Endodermal cell (in vitro differentiated cells): ENCODE measurements at regions not wholly inside any gene's neighbourhood (a gene's known extent, or its start where the extent isn't known, plus 50 kb on each side); places are given as distances from the start of the nearest gene placed in this dataset.

Experiments used
- DNase-seq: peaks from one replicate; pipeline ENCODE4 v3.0.0-alpha.2; 2017
- H3K27ac ChIP-seq: 2 replicates; pipeline ENCODE4 v1.5.1; 2013; ENCODE audit warnings: mild to moderate bottlenecking, low read depth, low read length, moderate library complexity
- H3K27me3 ChIP-seq: 2 replicates; pipeline ENCODE4 v1.6.1; 2013; ENCODE audit warnings: mild to moderate bottlenecking, low read length, moderate library complexity; ENCODE audit not compliant: insufficient read depth, control insufficient read depth, poor library complexity, severe bottlenecking
- H3K36me3 ChIP-seq: 2 replicates; pipeline ENCODE4 v1.7.0; 2013; ENCODE audit warnings: mild to moderate bottlenecking, low read length, moderate library complexity; ENCODE audit not compliant: control insufficient read depth, insufficient read depth
- H3K4me1 ChIP-seq: one replicate; pipeline ENCODE4 v1.7.0; 2013; ENCODE audit warnings: low read length; ENCODE audit not compliant: control insufficient read depth, insufficient read depth
- H3K4me3 ChIP-seq: 2 replicates; pipeline ENCODE4 v1.5.1; 2013; ENCODE audit warnings: mild to moderate bottlenecking, low read length, moderate library complexity
- H3K9ac ChIP-seq: 2 replicates; pipeline ENCODE4 v1.6.1; 2013; ENCODE audit warnings: mild to moderate bottlenecking, low read length, moderate library complexity; ENCODE audit not compliant: poor library complexity, severe bottlenecking; ENCODE audit errors: extremely low read depth
- H3K9me3 ChIP-seq: 2 replicates; pipeline ENCODE4 v1.6.1; 2013; ENCODE audit warnings: mild to moderate bottlenecking, low read length, moderate library complexity; ENCODE audit not compliant: control insufficient read depth
- H3K27ac Mint-ChIP-seq: 2 replicates; pipeline ENCODE4 v1.8.0; 2020; ENCODE audit warnings: mixed read lengths
- H3K27me3 Mint-ChIP-seq: 2 replicates; pipeline ENCODE4 v1.8.0; 2021; ENCODE audit warnings: mild to moderate bottlenecking, mixed read lengths; ENCODE audit not compliant: insufficient read depth
- H3K36me3 Mint-ChIP-seq: 2 replicates; pipeline ENCODE4 v1.8.0; 2020; ENCODE audit warnings: low read depth, mixed read lengths
- H3K4me1 Mint-ChIP-seq: 2 replicates; pipeline ENCODE4 v1.8.0; 2020; ENCODE audit warnings: mixed read lengths
- H3K4me3 Mint-ChIP-seq: 2 replicates; pipeline ENCODE4 v1.8.0; 2020; ENCODE audit warnings: mild to moderate bottlenecking, moderate library complexity, mixed read lengths
- H3K9me3 Mint-ChIP-seq: 2 replicates; pipeline ENCODE4 v1.8.0; 2020; ENCODE audit warnings: mild to moderate bottlenecking, mixed read lengths
- WGBS, 2 experiments: methylation state at CpG; one replicate each; pipeline versions ENCODE4 v1.1.5 to v1.1.7; 2013; ENCODE audit warnings: missing lambda C conversion rate in 2 of 2, mixed read lengths in 1 of 2; ENCODE audit not compliant: insufficient coverage in 1 of 2, insufficient read length in 1 of 2; 5-methylcytosine and 5-hydroxymethylcytosine counted together
- TF ChIP-seq, protein P1 (sequence below): fragments of 200-600 bp; sonication (generic); conservative IDR thresholded peaks from 2 replicates; pipeline ENCODE4 v1.5.0; 2021; ENCODE audit warnings: antibody characterized with exemption, mild to moderate bottlenecking

GRCh38 chr7:46672861-46673260, 751.8 kb upstream of the IGFBP3 start:
- Mint-ChIP-seq H3K4me3 (no peak overlapping the region), H3K36me3 (peaks cover 2% of the 10 kb centered on the region), H3K4me1 (peaks cover 18% of the 10 kb centered on the region), H3K9me3 (peaks cover 10% of the 10 kb centered on the region), H3K27me3 (no peaks in the 10 kb centered on the region), H3K27ac (no peak overlapping the region)
- TF ChIP-seq, protein P1, sequence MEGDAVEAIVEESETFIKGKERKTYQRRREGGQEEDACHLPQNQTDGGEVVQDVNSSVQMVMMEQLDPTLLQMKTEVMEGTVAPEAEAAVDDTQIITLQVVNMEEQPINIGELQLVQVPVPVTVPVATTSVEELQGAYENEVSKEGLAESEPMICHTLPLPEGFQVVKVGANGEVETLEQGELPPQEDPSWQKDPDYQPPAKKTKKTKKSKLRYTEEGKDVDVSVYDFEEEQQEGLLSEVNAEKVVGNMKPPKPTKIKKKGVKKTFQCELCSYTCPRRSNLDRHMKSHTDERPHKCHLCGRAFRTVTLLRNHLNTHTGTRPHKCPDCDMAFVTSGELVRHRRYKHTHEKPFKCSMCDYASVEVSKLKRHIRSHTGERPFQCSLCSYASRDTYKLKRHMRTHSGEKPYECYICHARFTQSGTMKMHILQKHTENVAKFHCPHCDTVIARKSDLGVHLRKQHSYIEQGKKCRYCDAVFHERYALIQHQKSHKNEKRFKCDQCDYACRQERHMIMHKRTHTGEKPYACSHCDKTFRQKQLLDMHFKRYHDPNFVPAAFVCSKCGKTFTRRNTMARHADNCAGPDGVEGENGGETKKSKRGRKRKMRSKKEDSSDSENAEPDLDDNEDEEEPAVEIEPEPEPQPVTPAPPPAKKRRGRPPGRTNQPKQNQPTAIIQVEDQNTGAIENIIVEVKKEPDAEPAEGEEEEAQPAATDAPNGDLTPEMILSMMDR = no peak
- DNase-seq = no peak
- Histone ChIP-seq H3K27ac (no peak overlapping the region), H3K36me3 (no peaks in the 10 kb centered on the region), H3K9ac (no peak overlapping the region), H3K9me3 (peaks cover 16% of the 10 kb centered on the region), H3K4me1 (peaks cover 15% of the 10 kb centered on the region), H3K4me3 (no peak overlapping the region), H3K27me3 (no peaks in the 10 kb centered on the region)
- WGBS, 2 experiments = 89 to 96% methylated on average over 2 of the region's 2 CpGs

DNA sequence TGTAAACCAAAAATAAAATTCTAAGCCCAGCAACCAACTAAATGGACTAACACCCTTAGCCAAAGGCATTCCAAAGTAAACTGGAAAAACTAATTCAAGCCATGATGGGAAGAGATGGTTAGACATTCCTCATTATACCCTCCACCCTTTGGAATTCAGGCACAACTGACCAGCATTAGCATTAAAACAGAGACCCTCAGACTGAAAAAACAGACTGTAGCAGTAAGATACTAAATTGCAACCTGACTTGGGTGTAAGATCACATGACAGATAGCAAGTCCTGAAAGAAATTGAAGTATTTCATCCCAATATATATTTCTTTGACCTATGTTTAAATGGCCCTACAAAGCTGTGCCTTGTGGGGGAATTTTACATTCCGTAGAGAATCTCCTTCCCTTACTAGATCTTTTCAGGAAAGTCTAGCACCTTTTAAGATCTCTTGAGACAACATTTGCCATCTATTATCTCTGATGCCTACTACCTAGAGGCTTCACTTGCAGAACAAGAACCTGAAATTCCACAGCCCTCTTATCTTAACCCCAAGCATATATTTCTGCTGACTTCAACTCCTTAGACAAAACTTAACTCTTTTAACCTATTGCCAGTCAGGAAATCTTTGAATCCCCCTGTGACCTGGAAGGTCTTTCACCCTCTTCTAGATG, 750.2 kb upstream of the IGFBP3 start:
- Histone ChIP-seq H3K27ac (no peak overlapping the region), H3K27me3 (no peaks in the 10 kb centered on the region), H3K9me3 (peaks cover 19% of the 10 kb centered on the region), H3K36me3 (no peaks in the 10 kb centered on the region), H3K4me3 (peak overlapping the region; percentile 8), H3K9ac (peak overlapping the region; percentile 14), H3K4me1 (peaks cover 15% of the 10 kb centered on the region)
- Mint-ChIP-seq H3K36me3 (peaks cover 2% of the 10 kb centered on the region), H3K27ac (peak overlapping the region; percentile 66), H3K4me1 (peaks cover 18% of the 10 kb centered on the region), H3K4me3 (no peak overlapping the region), H3K9me3 (peaks cover 15% of the 10 kb centered on the region), H3K27me3 (no peaks in the 10 kb centered on the region)
- no peak for DNase-seq
- WGBS, 2 experiments = 14 to 64% methylated on average over 1 of the region's 1 CpG
- TF ChIP-seq, protein P1 = no peak

DNA sequence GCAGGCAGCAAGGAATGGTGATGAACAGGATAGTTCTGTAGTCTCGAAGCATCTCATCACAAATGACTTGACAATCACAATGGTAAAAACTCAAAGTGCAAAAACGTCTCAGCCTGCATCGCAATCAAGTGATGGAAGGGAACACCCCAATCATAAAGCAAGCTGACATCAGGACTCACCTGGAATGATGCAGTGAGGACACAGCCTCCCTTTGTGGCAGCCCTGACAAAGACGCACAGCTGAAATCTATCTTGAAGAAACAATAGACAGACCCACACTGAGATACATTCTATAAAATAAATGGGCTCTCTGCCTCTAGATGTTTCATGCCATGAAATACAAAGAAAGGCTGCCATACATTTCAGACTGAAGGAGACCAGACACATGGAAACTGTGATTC, 748.0 kb upstream of the IGFBP3 start:
- H3K4me3 ChIP-seq = no peak overlapping the region
- H3K4me3 Mint-ChIP-seq = no peak overlapping the region
- no peak for DNase-seq
- H3K4me1 Mint-ChIP-seq = peaks cover 18% of the 10 kb centered on the region
- TF ChIP-seq, protein P1 = no peak
- H3K4me1 ChIP-seq = peaks cover 12% of the 10 kb centered on the region
- no peaks in the 10 kb centered on the region for H3K36me3 ChIP-seq
- H3K9ac ChIP-seq = no peak overlapping the region
- H3K27ac Mint-ChIP-seq = no peak overlapping the region
- WGBS, 2 experiments = 80 to 94% methylated on average over 3 to 4 of the region's 4 CpGs
- H3K27me3 ChIP-seq = no peaks in the 10 kb centered on the region
- peaks cover 20% of the 10 kb centered on the region for H3K9me3 Mint-ChIP-seq
- H3K9me3 ChIP-seq = peaks cover 24% of the 10 kb centered on the region
- H3K27ac ChIP-seq = no peak overlapping the region
- H3K36me3 Mint-ChIP-seq = peaks cover 2% of the 10 kb centered on the region
- H3K27me3 Mint-ChIP-seq = no peaks in the 10 kb centered on the region
